ENCODE measurements at regions not wholly inside any gene's neighbourhood (a gene's known extent, or its start where the extent isn't known, plus 50 kb on each side); places are given as distances from the start of the nearest gene placed in this dataset.

DNA sequence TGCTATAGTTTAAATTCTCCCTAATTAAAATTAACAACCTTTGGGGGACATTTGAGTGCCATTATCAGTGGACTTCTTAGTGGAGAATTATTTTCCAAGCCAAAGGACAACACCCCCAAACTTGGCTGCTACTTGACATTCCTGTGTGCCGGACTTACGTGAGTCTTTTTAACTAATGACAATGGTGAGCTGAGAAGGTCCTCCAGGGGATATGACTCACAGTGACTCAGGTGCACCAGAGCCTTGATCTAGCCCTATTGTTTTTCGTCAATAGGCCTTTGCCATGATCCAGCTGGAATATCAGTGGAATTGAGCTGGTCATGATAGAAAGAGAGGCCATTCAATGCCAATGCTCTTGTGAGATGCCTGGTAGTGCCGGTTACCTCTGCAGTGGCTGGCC, 118.1 kb upstream of the CXCR4 start:
- no peak for TF ChIP-seq POLR2A (IDR thresholded peaks at IDR 0.05)
- TF ChIP-seq, protein P1, sequence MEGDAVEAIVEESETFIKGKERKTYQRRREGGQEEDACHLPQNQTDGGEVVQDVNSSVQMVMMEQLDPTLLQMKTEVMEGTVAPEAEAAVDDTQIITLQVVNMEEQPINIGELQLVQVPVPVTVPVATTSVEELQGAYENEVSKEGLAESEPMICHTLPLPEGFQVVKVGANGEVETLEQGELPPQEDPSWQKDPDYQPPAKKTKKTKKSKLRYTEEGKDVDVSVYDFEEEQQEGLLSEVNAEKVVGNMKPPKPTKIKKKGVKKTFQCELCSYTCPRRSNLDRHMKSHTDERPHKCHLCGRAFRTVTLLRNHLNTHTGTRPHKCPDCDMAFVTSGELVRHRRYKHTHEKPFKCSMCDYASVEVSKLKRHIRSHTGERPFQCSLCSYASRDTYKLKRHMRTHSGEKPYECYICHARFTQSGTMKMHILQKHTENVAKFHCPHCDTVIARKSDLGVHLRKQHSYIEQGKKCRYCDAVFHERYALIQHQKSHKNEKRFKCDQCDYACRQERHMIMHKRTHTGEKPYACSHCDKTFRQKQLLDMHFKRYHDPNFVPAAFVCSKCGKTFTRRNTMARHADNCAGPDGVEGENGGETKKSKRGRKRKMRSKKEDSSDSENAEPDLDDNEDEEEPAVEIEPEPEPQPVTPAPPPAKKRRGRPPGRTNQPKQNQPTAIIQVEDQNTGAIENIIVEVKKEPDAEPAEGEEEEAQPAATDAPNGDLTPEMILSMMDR (IDR thresholded peaks at IDR 0.05), result no peak

Data from thyroid gland (tissue), 4 donors.